DND-41 (cell line): ENCODE measurements at regions not wholly inside any gene's neighbourhood (a gene's known extent, or its start where the extent isn't known, plus 50 kb on each side); places are given as distances from the start of the nearest gene placed in this dataset.

Experiments
- ATAC-seq: fragments of 200-7000 bp; cut with Tn5 transposase; 3 replicates; pipeline ENCODE4 v1.9.1; 2021; ENCODE audit warnings: low read depth; ENCODE audit not compliant: insufficient read depth
- DNase-seq: peaks from one replicate; pipeline ENCODE4 v3.0.0-alpha.2; 2020
- H2AFZ ChIP-seq: 2 replicates; pipeline ENCODE4 v1.6.0; 2012; ENCODE audit warnings: low read depth, low read length
- H3K27ac ChIP-seq: 2 replicates; pipeline ENCODE4 v1.5.1; 2012; ENCODE audit warnings: low read length, inconsistent platforms
- H3K27me3 ChIP-seq: fragments of 200-600 bp; sonication (generic); 2 replicates; pipeline ENCODE4 v1.6.0; 2012; ENCODE audit warnings: low read length, mild to moderate bottlenecking, inconsistent platforms; ENCODE audit not compliant: insufficient read depth, poor library complexity
- H3K36me3 ChIP-seq: 2 replicates; pipeline ENCODE4 v1.5.1; 2012; ENCODE audit warnings: low read length, inconsistent platforms; ENCODE audit not compliant: insufficient read depth
- H3K4me1 ChIP-seq: 2 replicates; pipeline ENCODE4 v1.5.1; 2012; ENCODE audit warnings: mild to moderate bottlenecking, low read length; ENCODE audit not compliant: insufficient read depth
- H3K4me2 ChIP-seq: 2 replicates; pipeline ENCODE4 v1.6.0; 2012; ENCODE audit warnings: mild to moderate bottlenecking, moderate library complexity, low read length, inconsistent platforms; ENCODE audit not compliant: insufficient read depth
- H3K4me3 ChIP-seq, 2 experiments: fragments of 200-600 bp in 1 of 2; shearing (Covaris generic) in 1 of 2; 2 replicates each; pipeline ENCODE4 v1.5.1; 2012 to 2016; ENCODE audit warnings: inconsistent platforms in 2 of 2, low read length in 2 of 2, mild to moderate bottlenecking in 2 of 2, low read depth in 1 of 2, moderate library complexity in 1 of 2
- H3K79me2 ChIP-seq: 2 replicates; pipeline ENCODE4 v1.6.0; 2012; ENCODE audit warnings: low read length, inconsistent platforms; ENCODE audit not compliant: insufficient read depth
- H3K9ac ChIP-seq: 2 replicates; pipeline ENCODE4 v1.6.0; 2012; ENCODE audit warnings: low read depth, mild to moderate bottlenecking, inconsistent platforms, low read length, moderate library complexity
- H3K9me3 ChIP-seq: 2 replicates; pipeline ENCODE4 v1.5.1; 2012; ENCODE audit warnings: low read length, moderate library complexity, mild to moderate bottlenecking, inconsistent platforms; ENCODE audit not compliant: insufficient read depth, severe bottlenecking
- H4K20me1 ChIP-seq: 2 replicates; pipeline ENCODE4 v1.6.0; 2012; ENCODE audit warnings: low read length; ENCODE audit not compliant: insufficient read depth
- CTCF ChIP-seq: IDR thresholded peaks from 2 replicates; pipeline ENCODE4 v1.5.1; 2012; ENCODE audit warnings: borderline replicate concordance, low read length, moderate library complexity, mild to moderate bottlenecking; ENCODE audit not compliant: poor library complexity, severe bottlenecking; ENCODE audit errors: extremely low read depth
- EZH2 ChIP-seq: IDR thresholded peaks from 3 replicates; pipeline ENCODE4 v1.6.1; 2012; ENCODE audit warnings: borderline replicate concordance, low read depth, mild to moderate bottlenecking, moderate library complexity, low read length, inconsistent platforms; ENCODE audit not compliant: severe bottlenecking

- Histone ChIP-seq H3K79me2 (no peaks in the 10 kb centered on the region), H3K9me3 (no peaks in the 10 kb centered on the region), H2AFZ (no peak overlapping the region), H4K20me1 (no peaks in the 10 kb centered on the region), H3K4me3 (no peak overlapping the region), H3K27ac (no peak overlapping the region), H3K4me1 (no peaks in the 10 kb centered on the region), H3K36me3 (no peaks in the 10 kb centered on the region), H3K4me2 (no peak overlapping the region), H3K9ac (no peak overlapping the region), H3K27me3 (no peaks in the 10 kb centered on the region)
- no peak for ATAC-seq
- TF ChIP-seq CTCF: no peak
- TF ChIP-seq EZH2: no peak
- no peak for DNase-seq
These were observed 1362.5 kb upstream of the PABPC4L start for GRCh38 chr4:135564090-135564489.

GRCh38 chr4:135553213-135553612 lies 1351.6 kb upstream of the PABPC4L start:
- Histone ChIP-seq H2AFZ (no peak overlapping the region), H3K36me3 (no peaks in the 10 kb centered on the region)
- no peak for TF ChIP-seq CTCF
- no peak for TF ChIP-seq EZH2

DNA sequence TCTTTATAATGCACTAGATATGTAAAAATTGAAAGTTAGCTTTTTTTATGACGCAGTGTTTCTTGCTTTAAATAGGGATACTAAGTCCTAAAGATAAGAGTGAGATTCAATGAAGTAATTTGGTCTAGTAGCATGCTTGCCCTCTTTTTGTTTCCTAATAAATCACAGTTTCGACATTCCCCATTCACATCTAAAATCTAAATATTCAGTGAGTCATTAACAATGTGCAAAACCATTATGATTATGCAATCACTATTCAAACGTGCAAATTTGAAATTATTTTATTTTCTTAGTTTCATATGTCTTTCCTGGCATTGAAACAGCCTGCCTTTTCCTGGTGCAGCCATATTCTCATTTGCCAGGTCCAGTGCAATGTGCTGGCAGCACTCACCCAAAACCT lies 1350.5 kb upstream of the PABPC4L start:
- H3K79me2 ChIP-seq: no peaks in the 10 kb centered on the region
- no peak overlapping the region for H3K27ac ChIP-seq
- no peak for ATAC-seq
- H3K9ac ChIP-seq: no peak overlapping the region
- H4K20me1 ChIP-seq: no peaks in the 10 kb centered on the region
- no peaks in the 10 kb centered on the region for H3K27me3 ChIP-seq
- no peak overlapping the region for H2AFZ ChIP-seq
- TF ChIP-seq CTCF (no peak), EZH2 (no peak)
- H3K4me3 ChIP-seq: no peak overlapping the region
- H3K4me1 ChIP-seq: no peaks in the 10 kb centered on the region
- no peak for DNase-seq
- no peak overlapping the region for H3K4me2 ChIP-seq
- H3K36me3 ChIP-seq: no peaks in the 10 kb centered on the region
- H3K9me3 ChIP-seq: no peaks in the 10 kb centered on the region

More at GRCh38 chr4:135553213-135553612, 1351.6 kb upstream of the PABPC4L start:
- H3K27ac ChIP-seq: no peak overlapping the region
- no peaks in the 10 kb centered on the region for H3K9me3 ChIP-seq
- H3K9ac ChIP-seq: no peak overlapping the region
- H3K4me1 ChIP-seq: no peaks in the 10 kb centered on the region
- H3K27me3 ChIP-seq: no peaks in the 10 kb centered on the region
- no peaks in the 10 kb centered on the region for H3K79me2 ChIP-seq
- DNase-seq: no peak
- no peak overlapping the region for H3K4me3 ChIP-seq
- H4K20me1 ChIP-seq: no peaks in the 10 kb centered on the region
- no peak for ATAC-seq
- no peak overlapping the region for H3K4me2 ChIP-seq

GRCh38 chr4:135548711-135549110 lies 1347.1 kb upstream of the PABPC4L start:
- Histone ChIP-seq H3K36me3 (no peaks in the 10 kb centered on the region), H3K27ac (no peak overlapping the region), H3K9me3 (no peaks in the 10 kb centered on the region), H3K9ac (no peak overlapping the region), H4K20me1 (no peaks in the 10 kb centered on the region), H3K4me1 (no peaks in the 10 kb centered on the region), H3K4me3 (no peak overlapping the region), H2AFZ (no peak overlapping the region), H3K4me2 (no peak overlapping the region), H3K27me3 (no peaks in the 10 kb centered on the region), H3K79me2 (no peaks in the 10 kb centered on the region)
- no peak for TF ChIP-seq EZH2
- ATAC-seq: no peak
- no peak for DNase-seq
